Right forelimb (tissue), 1 donor: ENCODE measurements at regions not wholly inside any gene's neighbourhood (a gene's known extent, or its start where the extent isn't known, plus 50 kb on each side); places are given as distances from the start of the nearest gene placed in this dataset.

Experiments
- DNase-seq: peaks from one replicate; pipeline ENCODE4 v3.0.0-alpha.2; 2018

GRCh38 chrX:39453889-39454621 lies 643.7 kb downstream of the BCOR start:
- peak; percentile 55 for DNase-seq

DNA sequence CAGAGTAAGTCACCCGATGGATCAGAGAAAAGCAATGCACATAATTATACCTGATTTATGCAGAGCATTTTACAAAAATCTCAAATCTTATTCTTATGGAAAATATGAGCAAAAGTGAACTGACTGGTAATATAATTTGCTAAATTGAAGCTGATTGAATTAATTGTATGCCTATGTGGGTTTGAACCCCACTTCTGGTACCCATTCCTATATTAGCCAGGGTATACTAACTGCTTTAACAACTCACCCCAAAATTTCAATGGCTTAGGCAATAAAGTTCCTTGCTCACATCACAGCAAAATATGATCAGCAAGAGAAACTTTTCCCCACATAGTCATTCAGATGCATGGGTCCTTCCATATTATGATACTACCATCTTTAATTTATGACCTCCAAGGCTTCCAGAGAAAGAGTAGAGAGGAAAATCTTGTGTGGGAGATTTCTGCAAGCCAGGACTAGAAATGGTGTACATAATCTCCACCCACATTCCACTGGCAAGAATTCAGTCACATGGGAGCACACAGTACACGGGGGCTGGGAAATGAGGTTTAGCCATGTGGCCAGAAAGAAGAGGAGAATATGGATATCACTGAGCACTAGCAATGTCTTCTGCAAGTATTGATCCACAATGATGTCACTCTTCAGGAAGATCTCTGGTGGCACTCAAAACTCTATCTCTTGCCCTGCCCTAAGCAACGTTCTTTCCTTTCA lies 640.7 kb downstream of the BCOR start:
- no peak for DNase-seq

DNA sequence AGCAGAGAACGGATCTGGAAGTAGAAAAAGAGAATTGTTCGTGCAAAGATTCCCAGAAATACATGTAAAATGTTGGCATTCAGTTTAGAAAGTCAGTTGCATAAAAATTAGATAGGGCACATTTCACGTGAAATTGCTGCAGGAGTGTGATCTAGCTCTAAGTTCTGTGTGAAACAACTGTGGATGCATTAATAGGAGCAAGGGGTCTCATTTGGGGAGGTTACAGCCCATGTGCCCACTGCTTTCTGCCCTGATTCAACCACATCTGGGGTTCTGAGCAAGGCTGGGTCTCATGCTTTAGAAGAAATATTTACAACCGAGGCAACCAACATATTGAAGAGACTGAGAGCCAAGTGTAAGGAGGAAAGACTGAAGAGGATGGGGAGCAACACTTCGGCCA lies 639.0 kb downstream of the BCOR start:
- no peak for DNase-seq

- no peak for DNase-seq
Measured at GRCh38 chrX:39459204-39459603, 638.6 kb downstream of the BCOR start.

- no peak for DNase-seq
Measured at GRCh38 chrX:39459952-39460351, 637.8 kb downstream of the BCOR start.

- DNase-seq, result no peak
Measured at GRCh38 chrX:39460499-39460898, 637.3 kb downstream of the BCOR start.

- no peak for DNase-seq
Measured at GRCh38 chrX:39462835-39463234, 634.9 kb downstream of the BCOR start.

- no peak for DNase-seq
Measured at GRCh38 chrX:39464253-39464652, 633.5 kb downstream of the BCOR start.

GRCh38 chrX:39465467-39465866 lies 632.3 kb downstream of the BCOR start:
- no peak for DNase-seq

DNA sequence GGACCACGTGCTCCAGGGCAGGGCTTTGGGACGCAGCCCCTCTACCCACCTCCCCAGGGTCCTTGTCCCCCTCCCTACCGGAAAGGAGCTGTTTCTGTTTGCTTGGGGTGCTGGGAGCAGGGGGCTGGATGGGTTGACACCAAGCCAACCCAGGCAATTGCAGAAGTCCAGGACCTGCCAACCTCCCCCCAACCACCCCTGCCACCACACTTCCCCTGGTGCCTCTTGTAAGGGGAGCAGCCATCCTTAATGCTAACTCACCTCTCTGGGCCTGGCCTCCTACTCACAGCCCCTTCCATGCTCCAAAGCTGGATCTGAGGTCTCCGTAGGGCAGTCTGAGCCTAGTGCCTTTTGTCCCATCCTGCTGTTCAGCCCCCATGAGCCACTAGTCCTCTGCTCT lies 631.9 kb downstream of the BCOR start:
- DNase-seq, result no peak

GRCh38 chrX:39469126-39469525 lies 628.6 kb downstream of the BCOR start:
- no peak for DNase-seq

DNA sequence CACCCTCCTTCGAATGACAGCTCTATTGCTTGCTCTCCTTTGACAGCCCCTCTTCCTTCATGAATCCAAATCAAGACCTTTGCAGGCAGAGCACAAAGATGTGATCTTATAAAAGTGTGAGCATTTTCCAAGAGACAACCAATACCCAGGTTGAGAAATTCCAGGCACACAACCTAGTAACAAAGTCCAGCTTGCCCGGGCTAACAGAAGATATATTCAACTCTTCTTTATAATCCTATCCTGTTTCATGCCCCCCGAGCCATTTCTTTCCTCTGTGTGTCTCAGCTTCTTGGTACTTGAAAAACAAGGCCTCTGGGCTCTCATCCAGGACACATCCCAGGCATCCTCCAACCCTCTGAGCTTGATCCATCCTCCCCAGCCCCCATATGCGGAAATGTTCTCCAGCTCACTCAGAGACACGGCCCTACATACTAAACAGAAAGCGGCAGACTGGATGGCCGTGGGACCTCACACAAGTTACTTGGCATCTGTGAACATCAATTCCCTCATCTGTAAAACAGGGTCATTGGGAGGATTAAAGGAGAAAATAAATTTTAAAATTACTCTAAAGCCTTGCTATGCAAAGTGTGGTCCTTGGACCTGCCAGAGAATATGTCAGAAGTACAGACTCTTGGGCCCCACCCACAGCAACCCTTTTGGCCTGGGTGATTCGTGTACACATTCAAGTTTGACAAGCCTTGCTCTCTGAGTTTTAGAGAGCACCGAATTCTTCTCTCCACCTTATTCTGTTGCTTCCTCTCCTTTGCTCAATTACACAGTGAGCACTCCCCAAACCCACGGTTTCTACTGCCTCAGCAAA lies 627.0 kb downstream of the BCOR start:
- DNase-seq, result peak; percentile 61

DNA sequence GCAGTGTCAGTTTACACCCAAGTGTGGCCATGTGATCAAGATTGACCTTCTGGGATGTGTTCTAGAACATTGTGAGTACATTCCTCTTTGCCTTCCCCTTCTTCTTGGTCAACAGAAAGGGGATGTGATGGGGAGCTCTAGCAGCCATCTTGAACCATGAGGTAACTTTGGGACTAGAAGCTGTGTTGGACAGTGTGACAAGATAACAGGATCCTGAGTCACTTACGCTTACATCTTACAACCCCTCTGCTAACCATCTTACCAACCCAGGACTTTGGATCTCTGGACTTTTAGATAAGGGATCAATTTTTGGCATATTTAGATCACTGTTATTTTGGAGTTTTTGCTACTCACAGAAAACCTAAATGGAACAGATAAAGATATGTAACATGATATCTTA lies 625.6 kb downstream of the BCOR start:
- no peak for DNase-seq

DNA sequence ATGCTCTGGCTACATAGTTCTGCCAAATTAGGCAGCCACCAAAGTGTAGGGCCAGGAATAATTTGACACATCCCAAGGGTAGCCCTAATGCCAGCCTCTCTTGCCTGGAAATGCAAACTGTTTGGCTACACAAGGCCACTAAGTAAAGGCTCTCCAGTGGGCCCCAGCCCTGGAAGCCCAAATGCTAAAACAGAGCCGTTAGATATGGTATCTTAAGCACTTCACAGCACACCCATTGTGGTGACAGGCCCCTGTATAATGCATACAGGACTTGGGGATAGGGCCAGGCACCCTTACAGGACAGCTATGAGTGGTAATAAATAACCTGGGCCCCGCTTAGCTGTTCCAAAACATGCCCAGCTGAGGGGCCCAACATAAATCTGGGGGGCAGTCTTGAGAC lies 623.9 kb downstream of the BCOR start:
- no peak for DNase-seq

DNA sequence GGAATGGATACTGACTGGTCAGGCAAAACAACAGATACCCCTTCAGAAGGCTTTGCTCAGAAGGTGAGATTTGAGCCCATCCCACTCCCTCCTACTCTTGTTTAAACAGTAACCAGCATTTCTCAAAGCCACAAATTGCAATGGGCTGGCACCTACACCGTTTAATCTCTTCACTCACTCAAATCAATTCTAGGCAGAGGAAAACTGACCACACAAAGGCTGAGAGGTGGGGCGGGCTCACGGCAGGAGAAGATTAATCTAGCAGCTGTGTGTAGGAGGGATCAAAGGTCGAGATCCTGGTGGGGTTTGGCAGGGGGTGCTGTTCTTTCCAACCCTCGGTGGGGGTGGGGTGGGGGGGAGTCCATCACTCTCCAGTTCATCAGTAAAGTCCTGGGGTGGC lies 622.4 kb downstream of the BCOR start:
- no peak for DNase-seq

GRCh38 chrX:39476604-39477021 lies 621.1 kb downstream of the BCOR start:
- DNase-seq, result no peak

GRCh38 chrX:39477031-39477761 lies 620.6 kb downstream of the BCOR start:
- DNase-seq, result no peak

GRCh38 chrX:39477762-39478120 lies 620.0 kb downstream of the BCOR start:
- peak; percentile 59 for DNase-seq

- DNase-seq, result no peak
Measured at GRCh38 chrX:39479856-39480255, 617.9 kb downstream of the BCOR start.

DNA sequence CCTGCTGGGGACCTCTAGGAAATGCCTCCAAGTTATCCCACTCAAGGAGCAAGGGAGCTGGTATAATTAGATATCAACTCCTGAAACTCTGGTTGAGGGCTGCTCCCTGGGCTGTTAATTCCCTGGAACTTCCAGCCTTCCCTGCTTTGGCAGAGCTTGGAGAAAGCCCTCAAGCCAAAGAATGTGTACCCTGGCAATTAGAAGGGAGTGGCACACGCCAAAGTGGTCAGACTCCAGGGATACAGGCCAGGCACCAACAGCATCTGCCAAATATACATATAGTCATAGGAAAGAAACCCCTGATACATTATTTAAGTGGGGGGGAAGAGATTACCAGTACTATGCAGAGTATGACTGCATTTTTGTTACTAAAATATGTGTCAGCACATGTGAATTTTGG lies 616.8 kb downstream of the BCOR start:
- no peak for DNase-seq

GRCh38 chrX:39481621-39482020 lies 616.1 kb downstream of the BCOR start:
- no peak for DNase-seq

DNA sequence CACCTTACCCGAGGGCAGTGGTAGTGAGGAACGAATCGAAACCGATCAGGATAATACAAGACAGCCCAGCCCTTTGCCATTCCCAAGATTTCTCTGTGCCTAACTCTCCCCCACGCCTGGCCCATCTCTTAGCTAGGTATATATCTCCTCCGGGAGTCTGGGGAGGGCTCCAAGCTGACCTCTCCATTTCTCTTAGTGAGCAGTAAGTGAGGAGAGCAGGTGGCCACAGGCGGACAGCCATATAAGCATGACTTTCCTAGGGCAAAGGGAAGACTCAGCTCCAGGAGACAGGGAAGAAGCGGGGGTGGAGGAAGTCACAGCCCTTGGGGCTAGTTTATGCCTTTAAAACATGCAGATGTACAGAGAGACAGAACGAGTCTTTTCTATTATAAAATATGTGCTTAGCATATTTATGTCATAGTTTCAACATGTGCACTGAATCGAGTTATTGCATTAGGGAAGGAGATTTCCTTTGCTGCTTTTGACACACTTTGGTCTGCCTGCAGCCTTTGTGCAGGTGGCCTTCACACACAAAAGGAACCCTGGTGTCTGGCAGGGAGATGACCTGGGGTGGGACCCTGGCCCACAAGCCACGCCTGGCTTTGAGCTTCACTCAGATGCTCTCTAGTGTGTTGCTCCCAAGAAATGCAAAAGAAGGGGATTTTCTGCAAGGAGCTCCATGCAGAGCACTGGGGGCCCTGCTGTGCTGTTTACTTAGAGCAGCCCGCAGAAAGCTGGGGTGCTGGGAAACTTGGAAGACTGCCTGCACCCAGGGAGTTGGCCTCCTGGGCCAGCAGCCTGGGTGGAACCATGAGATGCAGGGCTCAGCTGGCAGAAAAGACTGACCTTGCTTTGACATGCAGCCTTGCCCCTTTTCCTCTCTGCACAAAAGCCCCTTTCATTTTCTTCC lies 613.3 kb downstream of the BCOR start:
- DNase-seq, result no peak
